Activated B cell treated with CpG ODN at 0.5 μM for 24 hours (primary cell): ENCODE measurements at regions not wholly inside any gene's neighbourhood (a gene's known extent, or its start where the extent isn't known, plus 50 kb on each side); places are given as distances from the start of the nearest gene placed in this dataset.
A peak's percentile ranks its signal among the peaks of the same experiment; 100 is the strongest.
"Not testable (repeated sequence)": the region's sequence is repeated elsewhere in the genome, so short reads cannot be mapped to it uniquely, and the experiment has no call there.

Experiments used
- ATAC-seq: fragments of 200-7000 bp; cut with Tn5 transposase; one replicate; pipeline ENCODE4 v1.10.0; 2021; ENCODE audit warnings: low read depth, mild to moderate bottlenecking, moderate library complexity
- CTCF ChIA-PET: fragments of 350-600 bp; sonication (Branson Sonifier 250); formaldehyde crosslinking; loops from one replicate; lab custom pipeline; 2021; ENCODE audit warnings: antibody characterized with exemption; lab: Charles Lee
- POLR2A ChIA-PET: fragments of 350-600 bp; sonication (Branson Sonifier 250); formaldehyde crosslinking; loops from one replicate; lab custom pipeline; 2021; ENCODE audit warnings: antibody characterized with exemption; lab: Charles Lee
- DNase-seq: peaks from one replicate; pipeline ENCODE4 v3.0.0; 2022
- H3K27ac Mint-ChIP-seq: one replicate; pipeline ENCODE4 v1.8.0; 2020; ENCODE audit warnings: mixed read lengths
- H3K27me3 Mint-ChIP-seq: one replicate; pipeline ENCODE4 v1.8.0; 2021; ENCODE audit warnings: mixed read lengths
- H3K36me3 Mint-ChIP-seq: one replicate; pipeline ENCODE4 v1.8.0; 2021; ENCODE audit warnings: low read depth, mixed read lengths
- H3K4me1 Mint-ChIP-seq: one replicate; pipeline ENCODE4 v1.8.0; 2021; ENCODE audit warnings: mixed read lengths
- H3K4me3 Mint-ChIP-seq: one replicate; pipeline ENCODE4 v1.8.0; 2020; ENCODE audit warnings: mild to moderate bottlenecking, mixed read lengths
- H3K9me3 Mint-ChIP-seq: one replicate; pipeline ENCODE4 v1.8.0; 2020; ENCODE audit warnings: mixed read lengths
- CTCF ChIP-seq: fragments of 200-600 bp; IDR thresholded peaks from one replicate; pipeline ENCODE4 v1.8.0; 2022; ENCODE audit warnings: antibody characterized with exemption, mild to moderate bottlenecking
- intact Hi-C: fragments of 100-400 bp; cut with micrococcal nuclease; formaldehyde crosslinking; loops from one replicate; pipeline ENCODE4 v1.15.1; 2024

GRCh38 chr17:30677550-30678249, 146.8 kb downstream of the CRLF3 start:
- Mint-ChIP-seq H3K9me3 (peaks cover 6% of the 10 kb centered on the region), H3K36me3 (no peaks in the 10 kb centered on the region), H3K4me3 (no peak overlapping the region), H3K27me3 (peaks cover 9% of the 10 kb centered on the region), H3K27ac (no peak overlapping the region), H3K4me1 (no peaks in the 10 kb centered on the region)
- ATAC-seq (no peak), DNase-seq (no peak)
- intact Hi-C loops: no loop called here
- ChIA-PET CTCF (no interaction called here), POLR2A (interaction anchor here (0.7 kb wide), 1 partner anchor 747 kb away, joined by 3 read pairs; the partner anchor contains the start of gene SSH2)
- no peak for TF ChIP-seq CTCF

- H3K4me3 Mint-ChIP-seq, CTCF ChIA-PET: not testable (repeated sequence)
Observed at GRCh38 chr17:30675777-30676492, 148.6 kb downstream of the CRLF3 start.

GRCh38 chr17:30669217-30669649, 155.3 kb downstream of the CRLF3 start:
- CTCF ChIA-PET, H3K9me3 Mint-ChIP-seq, H3K4me3 Mint-ChIP-seq, H3K27ac Mint-ChIP-seq, H3K36me3 Mint-ChIP-seq, ATAC-seq, H3K27me3 Mint-ChIP-seq, H3K4me1 Mint-ChIP-seq, DNase-seq, intact Hi-C loops: not testable (repeated sequence)
- POLR2A ChIA-PET: interaction anchor here (0.7 kb wide), 1 partner anchor 155 kb away, joined by 4 read pairs; the partner anchor contains the start of gene CRLF3

More at GRCh38 chr17:30675777-30676492, 148.6 kb downstream of the CRLF3 start:
- DNase-seq, H3K9me3 Mint-ChIP-seq, H3K27me3 Mint-ChIP-seq, H3K36me3 Mint-ChIP-seq, POLR2A ChIA-PET, H3K27ac Mint-ChIP-seq, intact Hi-C loops, ATAC-seq, H3K4me1 Mint-ChIP-seq: not testable (repeated sequence)

- POLR2A ChIA-PET: not testable (repeated sequence)
- peak overlapping the region; percentile 44 for H3K4me3 Mint-ChIP-seq
Observed at GRCh38 chr17:30668360-30669181, 155.9 kb downstream of the CRLF3 start.

GRCh38 chr17:30667657-30668359, 156.7 kb downstream of the CRLF3 start:
- H3K9me3 Mint-ChIP-seq, POLR2A ChIA-PET, H3K27me3 Mint-ChIP-seq, H3K36me3 Mint-ChIP-seq, H3K27ac Mint-ChIP-seq, CTCF ChIA-PET, intact Hi-C loops, H3K4me1 Mint-ChIP-seq: not testable (repeated sequence)
- DNase-seq (peak; percentile 22), ATAC-seq (peak; percentile 76)
- peak overlapping the region; percentile 66 for H3K4me3 Mint-ChIP-seq

More at GRCh38 chr17:30668360-30669181, 155.9 kb downstream of the CRLF3 start:
- intact Hi-C loops, H3K27ac Mint-ChIP-seq, H3K9me3 Mint-ChIP-seq, H3K36me3 Mint-ChIP-seq, CTCF ChIA-PET, H3K4me1 Mint-ChIP-seq, DNase-seq, H3K27me3 Mint-ChIP-seq: not testable (repeated sequence)
- ATAC-seq: peak; percentile 33

- H3K9me3 Mint-ChIP-seq, H3K27me3 Mint-ChIP-seq, intact Hi-C loops, H3K4me1 Mint-ChIP-seq, ATAC-seq, H3K36me3 Mint-ChIP-seq, H3K27ac Mint-ChIP-seq, CTCF ChIA-PET, DNase-seq, POLR2A ChIA-PET: not testable (repeated sequence)
- peak overlapping the region; percentile 52 for H3K4me3 Mint-ChIP-seq
Observed at GRCh38 chr17:30666838-30667656, 157.4 kb downstream of the CRLF3 start.

GRCh38 chr17:30663727-30664455, 160.6 kb downstream of the CRLF3 start:
- CTCF ChIA-PET: not testable (repeated sequence)

GRCh38 chr17:30657148-30657547, 167.3 kb downstream of the CRLF3 start:
- ATAC-seq, H3K4me3 Mint-ChIP-seq, DNase-seq, POLR2A ChIA-PET, H3K27ac Mint-ChIP-seq, H3K27me3 Mint-ChIP-seq, H3K4me1 Mint-ChIP-seq, CTCF ChIA-PET, H3K9me3 Mint-ChIP-seq, intact Hi-C loops, H3K36me3 Mint-ChIP-seq: not testable (repeated sequence)

More at GRCh38 chr17:30663727-30664455, 160.6 kb downstream of the CRLF3 start:
- POLR2A ChIA-PET, H3K36me3 Mint-ChIP-seq, DNase-seq, H3K27ac Mint-ChIP-seq, H3K27me3 Mint-ChIP-seq, H3K4me1 Mint-ChIP-seq, ATAC-seq, intact Hi-C loops, H3K4me3 Mint-ChIP-seq, H3K9me3 Mint-ChIP-seq: not testable (repeated sequence)

- POLR2A ChIA-PET, intact Hi-C loops, H3K36me3 Mint-ChIP-seq: not testable (repeated sequence)
Observed at GRCh38 chr17:30653038-30653437, 171.5 kb downstream of the CRLF3 start.

More at GRCh38 chr17:30653038-30653437, 171.5 kb downstream of the CRLF3 start:
- H3K27me3 Mint-ChIP-seq, H3K27ac Mint-ChIP-seq, H3K9me3 Mint-ChIP-seq, ATAC-seq, H3K4me3 Mint-ChIP-seq, H3K4me1 Mint-ChIP-seq, CTCF ChIA-PET, DNase-seq: not testable (repeated sequence)
